H1 (cell line): ENCODE measurements at regions not wholly inside any gene's neighbourhood (a gene's known extent, or its start where the extent isn't known, plus 50 kb on each side); places are given as distances from the start of the nearest gene placed in this dataset.

Source experiments
- CTCF ChIA-PET: fragments of 300-600 bp; sonication (Branson Sonifier 250); formaldehyde crosslinking; loops from one replicate; lab custom pipeline; 2021; ENCODE audit not compliant: partially characterized antibody; lab: Charles Lee
- POLR2A ChIA-PET: fragments of 300-600 bp; sonication (Branson Sonifier 250); formaldehyde crosslinking; loops from one replicate; lab custom pipeline; 2021; ENCODE audit warnings: inconsistent platforms; ENCODE audit not compliant: partially characterized antibody; lab: Charles Lee
- DNase-seq, 2 experiments: peaks; one replicate each; pipeline versions ENCODE4 v3.0.0 to v3.0.0-alpha.2; 2010 to 2022; ENCODE audit warnings: low spot score in 2 of 2, low read depth in 1 of 2, mixed read lengths in 1 of 2
- FAIRE-seq: peaks from 2 replicates; lab custom pipeline; 2011; peaks lifted over from hg19 to GRCh38; lab: Jason Lieb, UNC
- H2AFZ ChIP-seq: 2 replicates; pipeline ENCODE4 v1.8.1; 2012; ENCODE audit warnings: low read length, inconsistent platforms
- H2AK5ac ChIP-seq: 2 replicates; pipeline ENCODE4 v1.6.1; 2013; ENCODE audit warnings: low read depth, low read length
- H2BK120ac ChIP-seq: replicated peaks from 2 replicates; pipeline ENCODE3; 2013; ENCODE audit warnings: low read depth, low read length, inconsistent platforms
- H2BK12ac ChIP-seq: 2 replicates; pipeline ENCODE4 v1.6.1; 2013; ENCODE audit warnings: low read depth, low read length
- H2BK15ac ChIP-seq: 2 replicates; pipeline ENCODE4 v1.6.1; 2013; ENCODE audit warnings: low read length
- H2BK20ac ChIP-seq: 2 replicates; pipeline ENCODE4 v1.6.1; 2013; ENCODE audit warnings: low read length
- H2BK5ac ChIP-seq: 2 replicates; pipeline ENCODE4 v1.6.1; 2013; ENCODE audit warnings: low read depth, low read length
- H3K14ac ChIP-seq: 2 replicates; pipeline ENCODE4 v1.6.1; 2013; ENCODE audit warnings: inconsistent platforms; ENCODE audit not compliant: insufficient read length
- H3K18ac ChIP-seq: 2 replicates; pipeline ENCODE4 v1.6.1; 2013; ENCODE audit warnings: low read length; ENCODE audit errors: extremely low read depth
- H3K23ac ChIP-seq: 2 replicates; pipeline ENCODE4 v1.6.1; 2013; ENCODE audit warnings: inconsistent platforms; ENCODE audit not compliant: insufficient read length
- H3K23me2 ChIP-seq: 2 replicates; pipeline ENCODE4 v1.6.1; 2013; ENCODE audit warnings: low read depth, low read length
- H3K27ac ChIP-seq: 2 replicates; pipeline ENCODE4 v1.6.1; 2011; ENCODE audit warnings: low read depth, low read length, inconsistent platforms
- H3K27me3 ChIP-seq, 4 experiments: replicated peaks in 1 of 4; 1 replicate in 1 of 4; 2 replicates in 3 of 4; pipeline versions ENCODE4 v1.6.1 to v1.8.1; 2011 to 2013; ENCODE audit warnings: low read length in 3 of 4, mild to moderate bottlenecking in 3 of 4, inconsistent platforms in 2 of 4, mixed read lengths in 2 of 4, moderate library complexity in 1 of 4; ENCODE audit not compliant: control insufficient read depth in 3 of 4, insufficient read depth in 3 of 4; ENCODE audit errors: extremely low read depth in 1 of 4
- H3K36me3 ChIP-seq, 4 experiments: 2 replicates each; pipeline versions ENCODE4 v1.6.1 to v1.8.1; 2011 to 2013; ENCODE audit warnings: mild to moderate bottlenecking in 4 of 4, low read length in 3 of 4, moderate library complexity in 2 of 4, control low read depth in 1 of 4, inconsistent platforms in 1 of 4; ENCODE audit not compliant: insufficient read depth in 4 of 4, control insufficient read depth in 2 of 4
- H3K4ac ChIP-seq: replicated peaks from 2 replicates; pipeline ENCODE3; 2013; ENCODE audit warnings: low read length, low read depth, mixed read lengths, inconsistent platforms; ENCODE audit not compliant: insufficient read length
- H3K4me1 ChIP-seq, 4 experiments: replicated peaks in 1 of 4; 1 replicate in 1 of 4; 2 replicates in 3 of 4; pipeline versions ENCODE4 v1.6.1 to v1.8.1; 2011 to 2013; ENCODE audit warnings: low read length in 3 of 4, inconsistent platforms in 2 of 4, mixed read lengths in 1 of 4; ENCODE audit not compliant: insufficient read depth in 4 of 4, control insufficient read depth in 3 of 4
- H3K4me2 ChIP-seq, 2 experiments: 2 replicates each; pipeline versions ENCODE4 v1.6.1 to v1.8.1; 2011 to 2013; ENCODE audit warnings: low read depth in 2 of 2, low read length in 2 of 2, control low read depth in 1 of 2, inconsistent platforms in 1 of 2, mild to moderate bottlenecking in 1 of 2; ENCODE audit not compliant: insufficient read depth in 1 of 2
- H3K4me3 ChIP-seq, 4 experiments: fragments of 200-600, 300-600 bp in 1 of 4; sonication (generic), shearing (Covaris generic), sonication (Bioruptor Twin) in 1 of 4; 2 replicates each; pipeline versions ENCODE4 v1.5.1 to v1.8.1; 2011 to 2016; ENCODE audit warnings: low read length in 4 of 4, low read depth in 3 of 4, control low read depth in 2 of 4, inconsistent platforms in 2 of 4, mild to moderate bottlenecking in 2 of 4, mixed read lengths in 1 of 4, moderate library complexity in 1 of 4; ENCODE audit not compliant: insufficient read depth in 2 of 4; ENCODE audit errors: extremely low read depth in 1 of 4
- H3K56ac ChIP-seq: replicated peaks from 2 replicates; pipeline ENCODE3; 2013; ENCODE audit warnings: low read depth, mild to moderate bottlenecking, mixed read lengths, low read length, inconsistent platforms; ENCODE audit not compliant: insufficient read length
- H3K79me1 ChIP-seq: 2 replicates; pipeline ENCODE4 v1.6.1; 2013; ENCODE audit warnings: low read depth, low read length, control low read depth
- H3K79me2 ChIP-seq, 2 experiments: 2 replicates each; pipeline versions ENCODE4 v1.6.1 to v1.8.1; 2012 to 2013; ENCODE audit warnings: low read length in 2 of 2, mild to moderate bottlenecking in 2 of 2, inconsistent platforms in 1 of 2; ENCODE audit not compliant: insufficient read depth in 2 of 2, control insufficient read depth in 1 of 2
- H3K9ac ChIP-seq, 4 experiments: replicated peaks in 1 of 4; 1 replicate in 1 of 4; 2 replicates in 3 of 4; pipeline versions ENCODE4 v1.6.1 to v1.8.1; 2011 to 2013; ENCODE audit warnings: low read depth in 3 of 4, low read length in 3 of 4, control low read depth in 2 of 4, mild to moderate bottlenecking in 2 of 4, moderate library complexity in 2 of 4, inconsistent platforms in 1 of 4; ENCODE audit errors: extremely low read depth in 1 of 4
- H3K9me3 ChIP-seq, 2 experiments: 2 replicates each; pipeline versions ENCODE4 v1.6.1 to v1.8.1; 2012 to 2013; ENCODE audit warnings: mild to moderate bottlenecking in 2 of 2, moderate library complexity in 2 of 2, control low read depth in 1 of 2, inconsistent platforms in 1 of 2, low read depth in 1 of 2, low read length in 1 of 2, mixed read lengths in 1 of 2; ENCODE audit not compliant: insufficient read depth in 2 of 2
- H4K20me1 ChIP-seq, 2 experiments: replicated peaks in 1 of 2; 2 replicates each; pipeline versions ENCODE3 to v1.8.1; 2011 to 2013; ENCODE audit warnings: inconsistent platforms in 2 of 2, low read length in 2 of 2, mild to moderate bottlenecking in 1 of 2; ENCODE audit not compliant: insufficient read depth in 2 of 2, control insufficient read depth in 1 of 2
- H4K5ac ChIP-seq: 2 replicates; pipeline ENCODE4 v1.6.1; 2013; ENCODE audit warnings: low read length, low read depth, mixed read lengths, inconsistent platforms; ENCODE audit not compliant: insufficient read length
- H4K8ac ChIP-seq: 2 replicates; pipeline ENCODE4 v1.8.0; 2013; ENCODE audit warnings: mild to moderate bottlenecking, moderate library complexity, low read length, inconsistent platforms; ENCODE audit not compliant: insufficient read depth; ENCODE audit errors: extremely low read depth
- H4K91ac ChIP-seq: replicated peaks from 2 replicates; pipeline ENCODE3; 2013; ENCODE audit warnings: low read length, mixed read lengths, inconsistent platforms; ENCODE audit not compliant: insufficient read length
- SIN3A ChIP-seq, 2 experiments: IDR thresholded peaks in 1 of 2; conservative IDR thresholded peaks in 1 of 2; 2 replicates each; pipeline ENCODE4 v1.6.1; 2011 to 2012; ENCODE audit warnings: low read length in 2 of 2, improper control_type of control experiment in 1 of 2, low read depth in 1 of 2, mild to moderate bottlenecking in 1 of 2
- TAF7 ChIP-seq: optimal IDR thresholded peaks from 2 replicates; pipeline ENCODE3; 2011; ENCODE audit warnings: low read depth, mild to moderate bottlenecking, inconsistent platforms, low read length, moderate library complexity, borderline replicate concordance
- WGBS, 2 experiments: shearing (Covaris generic) in 1 of 2; methylation state at CpG; one replicate each; pipeline versions ENCODE4 v1.1.6 to v1.1.7; 2013 to 2015; ENCODE audit warnings: low lambda C conversion rate in 2 of 2, mixed read lengths in 2 of 2, inconsistent platforms in 1 of 2, low coverage in 1 of 2, missing lambda C conversion rate in 1 of 2; ENCODE audit not compliant: insufficient replicate concordance in 2 of 2, insufficient coverage in 1 of 2, insufficient read length in 1 of 2; ENCODE audit errors: extremely low coverage in 1 of 2, missing lambda C conversion rate in 1 of 2; 5-methylcytosine and 5-hydroxymethylcytosine counted together
- TF ChIP-seq, protein P1 (sequence below): IDR thresholded peaks from 2 replicates; pipeline ENCODE4 v1.6.1; 2012; ENCODE audit warnings: low read length, inconsistent platforms

DNA sequence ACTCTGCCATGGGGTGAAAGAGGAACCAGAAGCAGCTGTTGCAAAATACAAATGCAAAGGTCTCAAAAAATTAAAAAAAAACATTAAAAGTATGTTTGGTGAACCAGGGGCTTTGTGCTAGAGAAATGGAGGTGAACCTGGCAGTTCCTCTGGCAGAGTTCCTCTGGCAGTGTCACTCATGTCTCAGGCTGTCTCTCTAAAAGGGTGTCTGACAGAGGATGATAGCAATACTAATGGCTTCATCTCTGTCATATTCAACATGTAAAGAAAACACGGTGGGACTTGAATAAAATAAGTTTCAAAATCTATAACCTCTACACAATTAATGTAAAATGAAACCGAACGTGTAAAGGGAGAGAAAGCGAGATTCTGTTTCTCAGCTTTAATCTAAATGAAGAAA, 375.7 kb upstream of the VWC2 start:
- H3K23me2 ChIP-seq, result no peaks in the 10 kb centered on the region
- no peaks in the 10 kb centered on the region for H3K79me2 ChIP-seq
- no peaks in the 10 kb centered on the region for H4K20me1 ChIP-seq
- FAIRE-seq (no peak), DNase-seq (no peak)
- no peak overlapping the region for H4K91ac ChIP-seq
- no peak overlapping the region for H2AK5ac ChIP-seq
- no peak overlapping the region for H2BK120ac ChIP-seq
- H3K9me3 ChIP-seq, result no peaks in the 10 kb centered on the region
- no peak overlapping the region for H2BK12ac ChIP-seq
- no peak overlapping the region for H3K4ac ChIP-seq
- H2BK15ac ChIP-seq, result no peak overlapping the region
- no peaks in the 10 kb centered on the region for H3K36me3 ChIP-seq
- no peak overlapping the region for H3K9ac ChIP-seq
- H3K14ac ChIP-seq, result no peak overlapping the region
- no peaks in the 10 kb centered on the region for H3K27me3 ChIP-seq
- H2AFZ ChIP-seq, result no peak overlapping the region
- H3K4me1 ChIP-seq, result no peaks in the 10 kb centered on the region
- ChIA-PET CTCF (no interaction called here), POLR2A (no interaction called here)
- no peaks in the 10 kb centered on the region for H3K79me1 ChIP-seq
- H3K27ac ChIP-seq, result no peak overlapping the region
- no peak overlapping the region for H3K56ac ChIP-seq
- WGBS, 2 experiments, result 84% methylated on average over 4 of the region's 4 CpGs; no CpG with 5 or more reads in 1 of the 2 experiments
- H3K23ac ChIP-seq, result no peak overlapping the region
- H4K5ac ChIP-seq, result no peak overlapping the region
- no peak for TF ChIP-seq TAF7
- TF ChIP-seq SIN3A (conservative IDR thresholded peaks at IDR 0.05 in 1 of 2, IDR thresholded peaks at IDR 0.05 in 1 of 2; ENCODE audit: low read depth in 1 of 2, low read length in 2 of 2), result no peak
- TF ChIP-seq, protein P1, sequence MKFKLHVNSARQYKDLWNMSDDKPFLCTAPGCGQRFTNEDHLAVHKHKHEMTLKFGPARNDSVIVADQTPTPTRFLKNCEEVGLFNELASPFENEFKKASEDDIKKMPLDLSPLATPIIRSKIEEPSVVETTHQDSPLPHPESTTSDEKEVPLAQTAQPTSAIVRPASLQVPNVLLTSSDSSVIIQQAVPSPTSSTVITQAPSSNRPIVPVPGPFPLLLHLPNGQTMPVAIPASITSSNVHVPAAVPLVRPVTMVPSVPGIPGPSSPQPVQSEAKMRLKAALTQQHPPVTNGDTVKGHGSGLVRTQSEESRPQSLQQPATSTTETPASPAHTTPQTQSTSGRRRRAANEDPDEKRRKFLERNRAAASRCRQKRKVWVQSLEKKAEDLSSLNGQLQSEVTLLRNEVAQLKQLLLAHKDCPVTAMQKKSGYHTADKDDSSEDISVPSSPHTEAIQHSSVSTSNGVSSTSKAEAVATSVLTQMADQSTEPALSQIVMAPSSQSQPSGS, result no peak
- no peak overlapping the region for H4K8ac ChIP-seq
- H2BK5ac ChIP-seq, result no peak overlapping the region
- no peak overlapping the region for H2BK20ac ChIP-seq
- no peak overlapping the region for H3K4me3 ChIP-seq
- H3K18ac ChIP-seq, result no peak overlapping the region
- no peak overlapping the region for H3K4me2 ChIP-seq
